Adrenal gland (tissue), 9 donors: ENCODE measurements at regions not wholly inside any gene's neighbourhood (a gene's known extent, or its start where the extent isn't known, plus 50 kb on each side); places are given as distances from the start of the nearest gene placed in this dataset.
A peak's percentile ranks its signal among the peaks of the same experiment; 100 is the strongest.

Source experiments
- DNase-seq, 7 donors: peaks; one replicate each; pipeline ENCODE4 v3.0.0-alpha.2; 2019 to 2020
- H3K27ac ChIP-seq, 5 donors: fragments of 200-600 bp; sonication (generic) in 4 of 5; 1 replicate in 3 of 5; 2 replicates in 2 of 5; pipeline versions ENCODE4 v1.5.1 to v1.8.0; 2016 to 2020; ENCODE audit warnings: mild to moderate bottlenecking in 1 of 5
- H3K27me3 ChIP-seq: fragments of 200-600 bp; 2 replicates; pipeline ENCODE4 v1.8.0; 2021
- H3K36me3 ChIP-seq, 2 donors: fragments of 200-600 bp; replicated peaks in 1 of 2; 1 replicate in 1 of 2; 2 replicates in 1 of 2; pipeline versions ENCODE4 v1.5.1 to v1.8.0; 2018 to 2022
- H3K4me1 ChIP-seq, 2 donors: fragments of 200-600 bp; replicated peaks in 1 of 2; 1 replicate in 1 of 2; 2 replicates in 1 of 2; pipeline versions ENCODE4 v1.5.1 to v1.8.0; 2018 to 2021
- H3K4me3 ChIP-seq, 4 donors: fragments of 200-600 bp; sonication (generic) in 3 of 4; one replicate each; pipeline ENCODE4 v1.5.1; 2016 to 2018
- H3K9me3 ChIP-seq, 3 donors: fragments of 200-600 bp; sonication (generic) in 1 of 3; replicated peaks in 1 of 3; 1 replicate in 2 of 3; 2 replicates in 1 of 3; pipeline versions ENCODE4 v1.5.1 to v1.8.0; 2016 to 2021
- CTCF ChIP-seq, 6 experiments: fragments of 450-650 bp in 4 of 6; fragments of 200-600 bp in 2 of 6; sonication (generic) in 1 of 6; IDR thresholded peaks; 1 replicate in 5 of 6; 2 replicates in 1 of 6; pipeline versions ENCODE4 v1.5.1 to v1.8.0; 2016 to 2021; ENCODE audit warnings: antibody characterized with exemption in 6 of 6, mild to moderate bottlenecking in 2 of 6, moderate library complexity in 1 of 6
- POLR2A ChIP-seq, 2 donors: fragments of 450-650 bp; IDR thresholded peaks; one replicate each; pipeline ENCODE4 v1.6.1; 2017; ENCODE audit warnings: antibody characterized with exemption in 2 of 2, mild to moderate bottlenecking in 2 of 2, moderate library complexity in 1 of 2
- WGBS, 4 donors: extraction: QIAGEN DNeasy Blood & Tissue Kit in 2 of 4; methylation state at CpG; one replicate each; pipeline versions ENCODE4 v1.1.5 to v1.1.7; 2013 to 2017; 5-methylcytosine and 5-hydroxymethylcytosine counted together
- intact Hi-C, 2 donors: fragments of 100-400 bp; cut with DNase I; formaldehyde crosslinking; loops; one replicate each; pipeline versions ENCODE4 v1.14.1 to v1.15.0; 2022 to 2023
- donor health status: healthy with polysubstance abuse.
- donor health status: Bipolar disorder and iron deficiency.
- donor health status: DM: yes; HTN: yes; CAD: no.
- donor health status: DM: no; HTN: no; CAD: no.
- donor health status: DM: no; HTN: no; CAD: no.

DNA sequence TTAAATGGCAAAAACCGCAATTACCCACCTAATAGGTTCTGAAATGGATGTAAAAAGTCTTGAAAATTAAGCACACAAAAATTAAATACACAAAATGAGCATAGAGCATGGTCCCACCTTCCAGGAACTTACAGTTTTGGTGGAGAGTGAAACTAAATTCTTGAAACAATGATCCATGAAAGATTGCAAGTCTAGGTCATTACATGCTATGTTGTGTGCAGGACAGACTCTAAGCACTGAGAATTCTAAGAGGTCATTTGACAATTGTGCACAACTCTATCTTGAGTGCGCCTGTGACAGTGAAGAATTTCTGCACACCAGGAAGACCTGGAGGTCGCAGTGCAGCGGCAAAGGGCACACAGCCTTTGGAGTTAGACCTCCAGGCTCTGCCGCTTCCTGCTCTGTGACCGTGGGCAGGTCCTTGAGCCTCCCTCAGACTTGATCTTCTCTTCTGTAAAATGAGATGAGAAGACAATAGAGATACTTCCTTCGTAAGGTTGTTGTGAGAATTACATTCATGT lies 153.3 kb upstream of the TPM1 start:
- no peaks in the 10 kb centered on the region for H3K4me1 ChIP-seq
- intact Hi-C loops, result no loop called here
- H3K27ac ChIP-seq, result no peak overlapping the region

DNA sequence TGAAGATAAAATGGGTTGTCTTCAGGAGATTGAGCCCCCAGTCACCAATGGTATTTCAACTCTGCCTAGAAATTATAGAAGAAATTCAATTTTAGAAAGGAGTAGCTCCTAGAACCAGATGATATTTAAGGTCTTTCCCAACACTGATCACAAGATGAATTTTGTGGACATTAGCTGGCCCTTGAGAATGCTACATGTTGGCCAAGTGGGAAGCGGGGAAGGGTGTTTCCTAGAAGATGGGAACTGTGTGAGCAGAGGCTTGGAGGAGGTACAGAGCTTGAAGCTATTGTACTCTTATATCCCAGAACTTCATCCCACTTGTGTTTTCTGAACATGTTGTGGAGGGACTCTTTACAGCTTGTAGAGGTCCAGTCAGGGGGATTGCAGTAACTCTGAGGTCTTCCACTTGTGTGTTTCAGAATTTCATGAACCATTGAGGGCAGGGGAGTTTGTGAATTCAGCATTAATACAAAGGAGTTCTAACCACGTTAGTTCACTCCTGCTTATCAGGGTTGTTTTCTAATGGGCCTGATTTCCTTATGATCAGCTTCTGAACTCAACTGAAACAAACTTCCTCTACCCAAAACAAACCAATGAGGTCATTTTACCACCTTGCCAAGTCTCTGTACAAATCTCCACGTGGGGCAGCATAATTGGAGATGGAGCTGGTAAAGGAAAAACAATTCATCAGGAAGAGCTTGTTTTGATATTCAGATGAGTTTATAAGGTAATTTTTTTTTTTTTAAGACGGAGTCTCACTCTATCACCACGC lies 152.6 kb upstream of the TPM1 start:
- intact Hi-C loops, result no loop called here
- no peak for TF ChIP-seq CTCF (IDR thresholded peaks at IDR 0.05)
- TF ChIP-seq POLR2A (IDR thresholded peaks at IDR 0.05), result no peak
- Histone ChIP-seq H3K36me3 (no peaks in the 10 kb centered on the region), H3K4me3 (no peak overlapping the region), H3K9me3 (no peaks in the 10 kb centered on the region), H3K27ac (no peak overlapping the region), H3K4me1 (no peaks in the 10 kb centered on the region), H3K27me3 (no peaks in the 10 kb centered on the region)
- DNase-seq, result no peak
- WGBS, 4 donors, result 70 to 75% (median 73%) methylated on average over 5 of the region's 5 CpGs

More for the DNA sequence above, 153.3 kb upstream of the TPM1 start:
- H3K9me3 ChIP-seq, result no peaks in the 10 kb centered on the region
- TF ChIP-seq POLR2A (IDR thresholded peaks at IDR 0.05), result no peak
- TF ChIP-seq CTCF (IDR thresholded peaks at IDR 0.05), result no peak
- DNase-seq, result no peak
- no peak overlapping the region for H3K4me3 ChIP-seq
- 73 to 87% (median 83%) methylated on average over 7 of the region's 7 CpGs for WGBS, 4 donors
- no peaks in the 10 kb centered on the region for H3K27me3 ChIP-seq
- no peaks in the 10 kb centered on the region for H3K36me3 ChIP-seq

DNA sequence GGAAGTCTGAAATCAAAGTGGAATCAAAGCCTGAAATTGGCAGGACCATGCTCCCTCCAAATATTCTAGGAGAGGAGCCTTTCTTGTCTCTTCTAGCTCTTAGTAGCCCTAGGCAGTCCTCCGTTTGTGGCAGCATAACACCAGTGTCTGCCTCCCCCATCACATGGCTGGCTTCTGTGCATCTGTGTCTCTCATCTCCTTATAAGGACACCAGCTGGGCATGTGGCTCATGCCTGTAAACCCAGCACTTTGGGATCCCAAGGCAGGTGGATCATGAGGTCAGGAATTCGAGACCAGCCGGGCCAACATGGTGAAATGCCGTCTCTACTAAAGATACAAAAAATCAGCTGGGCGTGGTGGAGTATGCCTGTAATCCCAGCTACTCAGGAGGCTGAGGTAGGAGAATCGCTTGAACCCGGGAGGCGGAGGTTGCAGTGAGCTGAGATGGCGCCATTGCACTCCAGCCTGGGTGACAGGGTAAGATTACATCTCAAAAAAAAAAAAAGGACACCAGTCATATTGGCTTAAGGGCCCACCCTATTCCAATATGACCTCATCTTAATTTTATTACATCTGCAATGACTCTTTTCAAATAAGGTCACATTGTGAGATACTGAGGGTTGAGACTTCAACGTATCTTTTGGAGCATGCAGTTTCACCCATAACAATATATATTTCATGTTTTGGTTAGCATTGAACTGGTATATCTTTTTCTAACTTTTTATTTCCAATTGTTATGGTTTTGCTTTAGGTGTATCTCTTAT lies 148.0 kb upstream of the TPM1 start:
- Histone ChIP-seq H3K9me3 (no peaks in the 10 kb centered on the region), H3K27ac (no peak overlapping the region), H3K27me3 (no peaks in the 10 kb centered on the region), H3K4me3 (no peak overlapping the region), H3K4me1 (peaks cover 11 to 19% of the 10 kb centered on the region in 2 donors), H3K36me3 (no peaks in the 10 kb centered on the region)
- WGBS, 4 donors, result 91 to 96% (median 93%) methylated on average over 10 of the region's 10 CpGs
- no peak for DNase-seq
- TF ChIP-seq POLR2A (IDR thresholded peaks at IDR 0.05), result no peak
- no peak for TF ChIP-seq CTCF (IDR thresholded peaks at IDR 0.05)
- intact Hi-C loops, result no loop called here

DNA sequence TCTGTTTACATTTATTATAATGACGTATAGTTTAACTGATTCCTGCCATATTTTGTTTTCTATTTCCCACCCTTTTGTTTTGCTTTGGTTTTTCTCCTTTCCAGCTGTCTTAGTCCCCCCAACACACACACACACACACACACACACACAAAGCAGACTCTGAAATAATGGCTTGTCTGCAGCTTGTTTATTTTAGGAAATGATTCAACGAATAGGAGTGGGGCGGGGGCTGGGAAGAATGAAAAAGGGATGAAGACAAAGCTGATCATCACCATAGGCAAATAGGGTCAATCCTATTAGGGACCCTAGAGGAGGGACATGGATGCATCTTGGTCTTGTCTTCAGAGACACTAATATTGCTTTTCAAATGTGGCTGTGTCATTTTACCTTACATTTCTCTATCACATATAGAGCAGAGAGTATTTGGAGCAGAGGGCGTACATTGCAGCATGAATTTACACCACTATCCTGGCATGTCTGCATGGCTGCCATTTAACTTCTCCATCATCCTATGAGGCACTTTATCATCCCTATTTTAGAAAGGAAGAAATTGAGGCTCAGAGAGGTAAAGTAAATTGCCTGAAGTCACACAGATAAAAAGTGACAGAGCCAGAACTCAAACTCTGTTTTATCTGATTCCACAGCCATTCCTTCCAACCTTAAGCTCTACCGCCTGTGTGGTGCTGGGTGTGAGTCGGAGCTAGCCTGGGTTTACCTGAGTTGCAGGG lies 147.2 kb upstream of the TPM1 start:
- H3K36me3 ChIP-seq, result no peaks in the 10 kb centered on the region
- intact Hi-C loops, result no loop called here
- H3K27me3 ChIP-seq, result no peaks in the 10 kb centered on the region
- DNase-seq, result no peak
- no peak for TF ChIP-seq CTCF (IDR thresholded peaks at IDR 0.05)
- TF ChIP-seq POLR2A (IDR thresholded peaks at IDR 0.05), result no peak
- no peaks in the 10 kb centered on the region for H3K9me3 ChIP-seq
- H3K4me3 ChIP-seq, result no peak overlapping the region
- peaks cover 11 to 19% of the 10 kb centered on the region in 2 donors for H3K4me1 ChIP-seq
- 79 to 83% (median 81%) methylated on average over 6 of the region's 6 CpGs for WGBS, 4 donors
- H3K27ac ChIP-seq, result peak overlapping the region in 1 of 5 donors; percentile 81
